ENCODE measurements at regions not wholly inside any gene's neighbourhood (a gene's known extent, or its start where the extent isn't known, plus 50 kb on each side); places are given as distances from the start of the nearest gene placed in this dataset.

GRCh38 chr5:124581738-124582560, 164.5 kb downstream of the ZNF608 start:
- no peak for DNase-seq

- DNase-seq: no peak
Measured at GRCh38 chr5:124580925-124581737, 165.3 kb downstream of the ZNF608 start.

- DNase-seq: no peak
Measured at GRCh38 chr5:124580512-124580911, 165.9 kb downstream of the ZNF608 start.

DNA sequence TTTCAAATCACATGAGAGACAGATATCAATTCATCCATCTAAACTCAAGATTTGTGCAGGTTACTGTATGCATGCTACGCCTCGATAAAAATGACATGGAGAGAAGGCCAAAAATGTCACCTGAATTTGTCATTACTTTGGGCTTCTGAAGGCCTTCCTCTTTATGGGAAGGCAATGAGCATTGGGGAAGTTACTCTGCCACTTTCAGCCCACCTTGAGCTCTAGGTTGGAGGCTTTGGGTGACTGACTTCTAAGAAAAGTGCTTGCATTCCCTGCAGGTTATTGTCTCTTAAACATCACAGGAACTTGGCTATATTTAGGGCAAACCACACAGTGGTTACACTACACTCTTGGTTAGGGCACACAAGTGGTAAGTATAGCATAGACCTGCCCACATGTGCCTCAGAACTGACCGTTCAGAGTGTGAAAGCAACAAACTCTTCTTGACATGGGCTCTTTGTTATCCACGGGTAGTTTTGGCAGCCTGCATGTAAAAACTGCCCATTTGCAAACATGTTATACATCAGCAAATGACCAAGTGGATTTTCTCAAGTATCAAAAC, 169.5 kb downstream of the ZNF608 start:
- DNase-seq: no peak

- no peak for DNase-seq
Measured at GRCh38 chr5:124575725-124576124, 170.7 kb downstream of the ZNF608 start.

DNA sequence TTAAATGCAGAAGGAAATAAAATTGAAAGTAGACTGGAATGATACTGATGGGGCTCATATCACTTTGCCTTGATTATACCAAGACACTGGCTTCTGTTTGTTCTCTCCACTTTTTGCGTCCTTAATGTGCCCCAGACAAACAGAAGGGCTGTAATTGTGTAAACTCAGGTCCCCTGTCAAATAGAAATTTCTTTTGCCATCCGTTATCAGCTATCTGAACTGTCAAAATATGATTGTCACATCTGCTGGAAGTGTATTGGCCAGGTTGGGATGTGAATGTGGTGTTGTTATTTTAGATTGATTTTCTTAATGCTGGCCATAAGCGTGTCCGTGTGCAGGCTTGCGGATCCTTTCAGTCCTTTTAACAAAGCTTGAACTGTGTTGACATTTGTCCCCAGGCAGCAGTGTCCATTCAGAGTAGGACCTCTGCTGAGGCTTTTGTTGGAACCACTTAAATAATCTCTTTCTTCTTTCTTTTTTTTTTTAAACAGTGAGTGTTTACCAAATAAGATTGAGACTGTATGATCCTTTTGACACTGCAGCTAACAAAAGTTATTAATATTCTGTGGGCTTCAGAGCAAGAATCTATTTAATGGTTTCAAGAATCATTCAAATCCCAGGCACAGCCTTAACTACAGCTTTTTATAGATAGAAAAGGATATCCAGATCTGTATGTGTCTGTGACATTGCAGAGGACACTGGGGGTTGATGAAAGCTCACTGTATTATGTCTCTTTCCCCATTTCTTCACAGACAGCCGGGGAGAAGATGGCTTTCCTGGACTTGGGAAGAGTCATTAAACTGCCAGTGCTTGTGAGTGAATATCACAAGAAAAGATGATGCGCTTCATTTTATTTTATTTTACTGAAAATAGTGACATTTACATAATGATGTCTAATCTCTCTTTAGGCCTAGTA, 171.7 kb downstream of the ZNF608 start:
- no peak for DNase-seq

- no peak for DNase-seq
Measured at GRCh38 chr5:124572971-124573370, 173.5 kb downstream of the ZNF608 start.

GRCh38 chr5:124570285-124571035, 176.0 kb downstream of the ZNF608 start:
- DNase-seq: no peak

DNA sequence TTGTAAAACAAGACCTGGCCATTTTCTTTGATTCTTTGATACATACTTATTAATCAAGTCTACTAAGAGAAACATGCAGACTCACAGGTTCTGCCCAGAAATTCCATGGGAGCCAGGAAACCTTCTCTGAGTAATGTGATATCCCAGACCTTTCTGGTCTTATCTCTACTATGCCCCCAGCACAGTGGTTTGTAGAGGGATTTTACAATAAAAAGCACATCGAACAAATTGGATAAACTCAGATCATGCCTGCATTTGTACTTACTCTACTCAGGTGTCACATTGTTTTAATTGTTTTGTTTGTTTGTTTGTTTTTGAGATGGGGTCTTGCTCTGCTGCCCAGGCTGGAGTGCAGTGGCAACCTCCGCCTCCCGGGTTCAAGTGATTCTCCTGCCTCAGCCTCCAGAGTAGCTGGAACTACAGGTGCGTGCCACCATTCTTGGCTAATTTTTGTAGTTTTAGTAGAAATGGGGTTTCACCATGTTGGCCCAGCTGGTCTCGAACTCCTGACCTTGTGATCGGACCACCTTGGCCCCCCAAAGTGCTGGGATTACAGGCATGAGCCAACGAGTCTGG, 179.5 kb downstream of the ZNF608 start:
- DNase-seq: no peak

- DNase-seq: no peak
Measured at GRCh38 chr5:124561451-124561850, 185.0 kb downstream of the ZNF608 start.

DNA sequence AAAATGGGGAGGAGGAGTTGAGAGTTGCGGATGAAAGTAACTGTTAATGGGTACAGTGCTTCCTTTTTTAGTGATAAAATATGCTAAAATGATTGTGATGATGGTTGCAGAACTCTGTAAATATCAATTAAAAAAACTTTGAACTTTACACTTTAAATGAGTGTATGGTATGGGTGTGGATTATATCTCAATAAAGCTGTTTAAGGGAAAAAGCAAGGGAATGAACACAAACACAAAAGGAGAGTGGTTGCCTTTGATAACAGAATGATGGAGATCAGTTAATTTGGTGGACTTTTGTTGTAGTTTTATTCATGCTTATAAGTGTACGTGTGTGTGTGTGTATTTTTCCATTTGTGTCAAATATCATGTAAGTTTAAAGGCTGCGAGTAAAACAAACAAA, 186.1 kb downstream of the ZNF608 start:
- DNase-seq: no peak

DNA sequence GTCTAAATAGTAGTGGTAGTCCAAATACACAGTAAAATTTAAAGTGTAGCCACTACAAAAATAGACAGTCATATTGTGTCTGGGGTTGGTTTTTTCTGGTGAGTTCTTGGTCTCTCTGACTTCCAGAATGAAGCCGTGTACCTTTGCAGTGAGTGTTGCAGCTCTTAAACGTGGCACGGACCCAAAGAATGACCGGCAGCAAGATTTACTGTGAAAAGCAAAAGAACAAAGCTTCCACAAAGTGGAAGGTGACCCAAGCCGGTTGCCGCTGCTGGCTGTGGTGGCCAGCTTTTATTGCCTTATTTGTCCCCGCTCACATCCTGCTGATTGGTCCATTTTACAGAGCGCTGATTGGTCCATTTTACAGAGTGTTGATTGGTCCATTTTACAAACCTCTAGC, 188.7 kb downstream of the ZNF608 start:
- no peak for DNase-seq

DNA sequence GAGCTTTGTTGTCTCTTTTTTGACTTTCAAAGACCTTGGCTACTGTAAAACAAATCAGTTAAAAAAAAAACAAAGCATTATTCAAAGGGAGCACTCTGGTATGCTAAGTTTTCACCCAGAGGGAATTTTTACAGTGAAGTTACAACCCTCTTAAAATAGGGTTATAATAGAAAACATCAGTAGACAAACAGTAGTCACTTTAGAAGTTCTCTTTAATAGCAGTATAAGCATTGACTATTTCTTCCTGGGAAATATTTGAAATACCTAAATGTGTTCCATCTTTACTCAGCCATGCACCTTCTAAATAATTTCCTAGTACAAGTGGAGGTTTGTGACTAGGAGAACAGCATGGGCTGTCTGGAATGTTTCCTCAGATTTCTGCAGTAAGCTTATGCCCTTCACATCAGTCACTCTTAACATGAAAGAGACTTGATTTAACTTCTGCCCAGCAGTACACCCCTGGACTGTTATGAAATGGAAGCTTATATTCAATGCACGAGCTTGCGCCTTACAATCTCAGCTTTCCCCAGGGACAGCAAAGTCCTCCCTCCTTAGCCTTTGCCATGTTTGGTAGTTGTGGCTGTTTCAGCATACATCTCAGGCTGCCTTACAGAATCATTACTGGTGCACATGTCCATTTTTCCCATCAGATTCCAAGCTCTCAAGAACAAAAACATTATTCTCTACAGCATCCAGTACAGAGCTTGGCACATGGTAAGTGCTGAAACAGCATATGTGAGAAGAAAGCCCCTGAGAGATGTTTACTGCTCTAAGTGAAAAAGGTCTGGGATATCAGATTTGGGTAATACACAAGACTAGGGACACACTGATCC, 191.5 kb downstream of the ZNF608 start:
- DNase-seq: no peak

DNA sequence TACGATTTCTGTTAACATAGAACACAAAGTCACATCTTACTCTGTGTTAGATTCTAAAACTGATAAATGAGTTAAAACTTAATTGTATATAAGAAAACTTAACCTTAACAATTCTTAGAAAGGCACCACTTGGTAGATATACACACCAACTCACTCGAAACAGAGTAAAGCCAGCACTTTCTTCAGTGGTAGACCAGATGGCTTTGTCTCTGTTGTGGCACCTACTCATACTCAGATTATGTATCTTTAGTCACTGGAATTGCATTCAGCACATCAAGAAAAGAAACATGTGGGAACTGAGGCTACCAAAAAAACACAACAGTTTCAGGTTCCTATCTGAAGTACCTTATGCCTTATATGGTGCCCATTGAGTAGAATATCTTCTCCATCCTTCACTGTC, 192.5 kb downstream of the ZNF608 start:
- DNase-seq: no peak

DNA sequence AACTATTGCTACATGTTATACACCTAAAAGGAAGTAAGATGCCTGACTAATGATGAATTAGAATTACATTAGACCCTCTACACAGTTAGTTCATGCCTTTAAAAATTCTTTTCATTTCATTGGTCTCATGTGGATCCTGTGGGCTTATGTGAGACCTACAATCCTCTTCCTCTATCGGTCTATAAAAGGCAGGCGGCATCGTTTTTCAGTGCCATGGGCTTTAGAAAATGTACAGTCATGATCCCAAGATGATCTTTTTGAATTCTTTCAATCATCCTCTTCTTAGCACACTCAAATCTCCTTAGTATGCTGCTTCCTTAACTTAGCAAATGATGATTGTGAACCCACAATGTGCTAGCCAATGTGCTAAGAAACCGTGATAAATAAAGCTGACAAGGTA, 193.9 kb downstream of the ZNF608 start:
- no peak for DNase-seq

- no peak for DNase-seq
Measured at GRCh38 chr5:124551939-124552279, 194.5 kb downstream of the ZNF608 start.

DNA sequence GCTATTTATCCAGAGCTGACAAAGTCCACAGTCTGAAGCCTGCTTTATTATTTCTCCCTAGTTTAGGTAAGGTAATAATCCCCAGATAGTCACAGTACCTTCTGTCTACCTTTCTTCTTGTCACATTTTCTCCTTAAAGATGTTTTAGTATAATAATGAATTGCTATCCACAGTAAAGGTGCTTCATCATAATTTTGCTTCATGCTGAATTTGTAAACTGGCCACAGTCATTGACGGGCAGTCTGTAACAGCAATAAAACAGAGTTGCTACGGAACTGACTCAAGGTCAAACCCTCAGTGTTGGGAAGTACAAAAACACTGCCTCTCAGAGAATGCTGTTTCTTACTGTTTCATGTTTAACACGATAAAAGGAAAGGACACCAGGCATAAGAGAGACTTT, 195.7 kb downstream of the ZNF608 start:
- DNase-seq: no peak

- DNase-seq: no peak
Measured at GRCh38 chr5:124549891-124550436, 196.5 kb downstream of the ZNF608 start.

DNA sequence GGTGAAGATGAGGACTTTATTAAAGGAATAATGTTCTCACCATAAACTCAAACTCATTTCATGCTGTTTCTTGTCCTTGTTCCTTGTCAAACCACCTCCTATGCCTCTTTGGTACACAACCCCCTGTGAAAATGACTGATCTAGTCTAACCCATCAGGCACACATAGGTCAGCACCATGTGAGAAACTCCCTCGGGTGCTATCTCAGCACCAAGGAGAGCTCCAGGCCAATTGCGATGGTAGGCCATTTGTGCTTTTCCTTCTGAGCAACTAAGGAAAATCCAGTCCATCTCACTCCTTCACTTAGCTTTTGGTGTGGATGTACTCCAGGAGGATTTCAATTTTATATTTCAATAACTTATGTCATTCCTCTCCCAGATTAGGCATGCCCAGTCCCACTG, 199.8 kb downstream of the ZNF608 start:
- DNase-seq: no peak

DNA sequence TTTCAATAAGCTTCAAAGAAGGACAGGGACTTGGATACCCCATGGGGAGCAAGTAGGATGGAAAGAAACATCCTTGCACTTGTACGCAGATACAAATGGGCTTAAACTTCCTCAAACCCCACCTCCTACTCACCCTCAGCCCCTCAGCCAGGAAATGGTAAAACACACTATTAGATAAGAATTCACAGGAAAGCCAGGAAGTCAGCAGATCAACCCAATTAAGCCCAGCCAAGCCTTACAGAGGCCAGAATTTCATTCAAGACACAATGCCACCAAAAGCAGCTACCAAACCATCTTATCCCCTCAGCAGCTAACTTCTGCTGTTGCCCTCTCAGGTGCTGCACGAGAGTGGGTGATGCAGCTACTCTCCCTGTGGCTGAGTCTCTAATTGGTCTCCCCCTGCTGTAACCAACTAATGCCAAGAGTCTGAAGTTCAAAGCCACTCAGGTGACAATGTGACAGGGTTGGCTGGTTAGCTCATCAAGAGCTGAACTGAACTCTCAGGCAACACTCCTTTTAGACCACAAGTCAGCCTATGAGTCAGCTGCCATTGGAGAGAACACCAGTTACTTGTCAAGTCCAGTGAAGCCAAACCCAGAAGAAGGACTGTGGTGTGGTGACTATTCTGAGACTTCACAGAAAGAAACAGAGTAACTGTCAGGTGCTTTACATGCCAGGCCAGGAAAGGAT, 201.9 kb downstream of the ZNF608 start:
- DNase-seq: no peak
